NB4 (cell line): ENCODE measurements at regions not wholly inside any gene's neighbourhood (a gene's known extent, or its start where the extent isn't known, plus 50 kb on each side); places are given as distances from the start of the nearest gene placed in this dataset.

ENCODE experiments used
- CTCF ChIP-seq: IDR thresholded peaks from one replicate; pipeline ENCODE4 v1.5.1; 2012; ENCODE audit warnings: low read depth, low read length
- POLR2A ChIP-seq: IDR thresholded peaks from 2 replicates; pipeline ENCODE4 v1.6.1; 2011; ENCODE audit warnings: mild to moderate bottlenecking; ENCODE audit not compliant: insufficient read length; ENCODE audit errors: extremely low read depth

GRCh38 chr13:90355162-90355751 is 992.2 kb upstream of the MIR17HG start:
- TF ChIP-seq CTCF (no peak), POLR2A (no peak)
